Large intestine (tissue), 3 donors: ENCODE measurements at regions not wholly inside any gene's neighbourhood (a gene's known extent, or its start where the extent isn't known, plus 50 kb on each side); places are given as distances from the start of the nearest gene placed in this dataset.

Experiments
- DNase-seq, 2 donors: peaks; one replicate each; pipeline versions ENCODE4 v3.0.0 to v3.0.0-alpha.2; 2013
- H3K27ac ChIP-seq: one replicate; pipeline ENCODE4 v1.5.1; 2013; ENCODE audit warnings: low read length
- H3K27me3 ChIP-seq: 2 replicates; pipeline ENCODE4 v1.6.1; 2013; ENCODE audit warnings: low read length; ENCODE audit not compliant: control insufficient read depth, insufficient read depth
- H3K36me3 ChIP-seq: 2 replicates; pipeline ENCODE4 v1.6.1; 2013; ENCODE audit warnings: low read length; ENCODE audit not compliant: control insufficient read depth, insufficient read depth
- H3K4me1 ChIP-seq: one replicate; pipeline ENCODE4 v1.6.1; 2013; ENCODE audit warnings: low read length; ENCODE audit not compliant: control insufficient read depth, insufficient read depth
- H3K4me3 ChIP-seq: one replicate; pipeline ENCODE4 v1.5.1; 2013; ENCODE audit warnings: low read length
- H3K9me3 ChIP-seq: one replicate; pipeline ENCODE4 v1.6.1; 2013; ENCODE audit warnings: mild to moderate bottlenecking, low read depth, low read length, moderate library complexity; ENCODE audit not compliant: control insufficient read depth
- WGBS: methylation state at CpG from one replicate; pipeline ENCODE4 v1.1.5; 2013; ENCODE audit warnings: low lambda C conversion rate; ENCODE audit not compliant: insufficient coverage; 5-methylcytosine and 5-hydroxymethylcytosine counted together

- no peak for DNase-seq
- no CpG with 5 or more reads among the region's 1 CpG for WGBS
- no peaks in the 10 kb centered on the region for H3K27me3 ChIP-seq
- no peaks in the 10 kb centered on the region for H3K9me3 ChIP-seq
- H3K4me1 ChIP-seq = peaks cover 9% of the 10 kb centered on the region
- H3K4me3 ChIP-seq = no peak overlapping the region
- no peaks in the 10 kb centered on the region for H3K36me3 ChIP-seq
- no peak overlapping the region for H3K27ac ChIP-seq
Observed at GRCh38 chr3:117118604-117119003, 409.0 kb downstream of the TUSC7 start.

GRCh38 chr3:117120014-117120413, 410.4 kb downstream of the TUSC7 start:
- no peak overlapping the region for H3K4me3 ChIP-seq

GRCh38 chr3:117122609-117123008, 413.0 kb downstream of the TUSC7 start:
- 63% methylated on average over 1 of the region's 1 CpG for WGBS
- Histone ChIP-seq H3K36me3 (no peaks in the 10 kb centered on the region), H3K4me3 (no peak overlapping the region), H3K9me3 (no peaks in the 10 kb centered on the region), H3K4me1 (peaks cover 9% of the 10 kb centered on the region), H3K27ac (no peak overlapping the region), H3K27me3 (no peaks in the 10 kb centered on the region)
- DNase-seq = no peak

More at GRCh38 chr3:117120014-117120413, 410.4 kb downstream of the TUSC7 start:
- no peaks in the 10 kb centered on the region for H3K9me3 ChIP-seq
- no peak overlapping the region for H3K27ac ChIP-seq
- H3K27me3 ChIP-seq = no peaks in the 10 kb centered on the region
- H3K4me1 ChIP-seq = peaks cover 9% of the 10 kb centered on the region
- 75% methylated on average over 1 of the region's 1 CpG for WGBS
- H3K36me3 ChIP-seq = no peaks in the 10 kb centered on the region
- no peak for DNase-seq

GRCh38 chr3:117126460-117126859, 416.9 kb downstream of the TUSC7 start:
- H3K36me3 ChIP-seq = no peaks in the 10 kb centered on the region
- 82% methylated on average over 3 of the region's 3 CpGs for WGBS
- H3K4me1 ChIP-seq = peaks cover 40% of the 10 kb centered on the region
- no peak overlapping the region for H3K4me3 ChIP-seq
- H3K27me3 ChIP-seq = no peaks in the 10 kb centered on the region
- no peak for DNase-seq
- H3K9me3 ChIP-seq = no peaks in the 10 kb centered on the region
- H3K27ac ChIP-seq = no peak overlapping the region

- WGBS = 18% methylated on average over 1 of the region's 5 CpGs
- Histone ChIP-seq H3K27ac (peak overlapping the region; percentile 7), H3K4me1 (peaks cover 43% of the 10 kb centered on the region)
Observed at GRCh38 chr3:117126946-117127546, 417.5 kb downstream of the TUSC7 start.

GRCh38 chr3:117128133-117128532, 418.6 kb downstream of the TUSC7 start:
- Histone ChIP-seq H3K36me3 (no peaks in the 10 kb centered on the region), H3K9me3 (no peaks in the 10 kb centered on the region), H3K4me3 (no peak overlapping the region), H3K27me3 (no peaks in the 10 kb centered on the region), H3K27ac (peak overlapping the region; percentile 63), H3K4me1 (peaks cover 43% of the 10 kb centered on the region)
- DNase-seq = peak in 1 of 2 donors; percentile 13
- WGBS = no CpG with 5 or more reads among the region's 2 CpGs

More at GRCh38 chr3:117126946-117127546, 417.5 kb downstream of the TUSC7 start:
- no peaks in the 10 kb centered on the region for H3K36me3 ChIP-seq
- no peaks in the 10 kb centered on the region for H3K9me3 ChIP-seq
- H3K27me3 ChIP-seq = no peaks in the 10 kb centered on the region
- DNase-seq = peak in 1 of 2 donors; percentile 37
- H3K4me3 ChIP-seq = no peak overlapping the region

DNA sequence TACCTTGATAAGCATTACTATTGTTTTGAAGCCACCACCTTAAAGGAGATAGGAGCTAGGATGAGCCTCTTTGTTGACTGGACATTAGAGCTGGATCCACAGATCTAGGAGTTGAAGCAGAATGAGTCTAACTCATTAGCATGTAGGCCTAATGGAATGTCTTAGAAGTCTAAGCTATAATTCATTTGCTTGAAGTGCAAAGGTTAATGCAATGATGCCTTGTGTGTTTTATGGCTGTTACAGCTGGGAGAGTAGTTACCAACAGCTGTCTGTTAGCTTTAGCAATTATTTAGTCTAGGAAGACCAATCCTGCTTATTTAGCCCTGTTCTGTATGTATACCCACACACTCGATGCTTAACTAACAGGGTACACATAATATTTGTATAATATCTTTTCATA, 419.3 kb downstream of the TUSC7 start:
- H3K4me3 ChIP-seq = no peak overlapping the region
- WGBS = no CpG with 5 or more reads among the region's 1 CpG
- DNase-seq = peak; percentile 62 to 85

DNA sequence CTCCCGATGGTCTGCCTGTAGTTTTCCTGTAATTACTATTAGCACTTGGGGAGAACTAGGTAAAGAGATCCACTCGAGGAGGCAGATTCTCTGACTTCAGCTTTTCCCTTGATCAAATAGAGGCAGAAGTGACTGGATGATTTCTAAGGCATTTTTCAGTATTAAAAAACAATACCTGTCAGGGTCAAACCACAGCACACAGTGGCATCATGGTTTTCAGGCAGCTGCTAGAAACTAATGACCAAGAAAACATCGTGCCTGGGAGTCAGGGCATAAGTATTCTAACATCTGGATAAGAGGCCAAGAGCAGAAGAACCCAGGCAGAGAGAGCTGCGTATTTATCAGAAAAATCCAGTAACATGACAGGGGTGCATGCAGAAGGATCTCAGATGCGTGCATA, 419.9 kb downstream of the TUSC7 start:
- DNase-seq = no peak
- Histone ChIP-seq H3K27ac (peak overlapping the region; percentile 46), H3K9me3 (no peaks in the 10 kb centered on the region), H3K27me3 (no peaks in the 10 kb centered on the region), H3K4me3 (no peak overlapping the region), H3K4me1 (peaks cover 43% of the 10 kb centered on the region), H3K36me3 (no peaks in the 10 kb centered on the region)
- whole genome bisulfite sequencing = 80% methylated on average over 1 of the region's 5 CpGs

More for the DNA sequence above, 419.3 kb downstream of the TUSC7 start:
- peaks cover 43% of the 10 kb centered on the region for H3K4me1 ChIP-seq
- no peaks in the 10 kb centered on the region for H3K36me3 ChIP-seq
- H3K27me3 ChIP-seq = no peaks in the 10 kb centered on the region
- peak overlapping the region; percentile 63 for H3K27ac ChIP-seq
- H3K9me3 ChIP-seq = no peaks in the 10 kb centered on the region

- no peaks in the 10 kb centered on the region for H3K27me3 ChIP-seq
- DNase-seq = no peak
- no peaks in the 10 kb centered on the region for H3K36me3 ChIP-seq
- WGBS = 0% methylated on average over 1 of the region's 1 CpG
- no peak overlapping the region for H3K27ac ChIP-seq
- H3K9me3 ChIP-seq = no peaks in the 10 kb centered on the region
- no peak overlapping the region for H3K4me3 ChIP-seq
- peaks cover 43% of the 10 kb centered on the region for H3K4me1 ChIP-seq
Observed at GRCh38 chr3:117130222-117130621, 420.6 kb downstream of the TUSC7 start.

- Histone ChIP-seq H3K27me3 (no peaks in the 10 kb centered on the region), H3K36me3 (no peaks in the 10 kb centered on the region), H3K4me1 (peaks cover 43% of the 10 kb centered on the region), H3K9me3 (no peaks in the 10 kb centered on the region), H3K27ac (peak overlapping the region; percentile 39), H3K4me3 (no peak overlapping the region)
- peak; percentile 28 to 72 for DNase-seq
- no CpG with 5 or more reads among the region's 9 CpGs for WGBS
Observed at GRCh38 chr3:117131259-117131658, 421.7 kb downstream of the TUSC7 start.

GRCh38 chr3:117133066-117133465, 423.5 kb downstream of the TUSC7 start:
- WGBS = no CpG with 5 or more reads among the region's 1 CpG
- Histone ChIP-seq H3K4me3 (no peak overlapping the region), H3K27me3 (no peaks in the 10 kb centered on the region), H3K4me1 (peaks cover 29% of the 10 kb centered on the region), H3K9me3 (no peaks in the 10 kb centered on the region), H3K36me3 (no peaks in the 10 kb centered on the region), H3K27ac (no peak overlapping the region)
- DNase-seq = no peak
